Sigmoid colon (tissue), 6 donors: ENCODE measurements at regions not wholly inside any gene's neighbourhood (a gene's known extent, or its start where the extent isn't known, plus 50 kb on each side); places are given as distances from the start of the nearest gene placed in this dataset.
A peak's percentile ranks its signal among the peaks of the same experiment; 100 is the strongest.

Experiments used
- DNase-seq: peaks from one replicate; pipeline ENCODE4 v3.0.0-alpha.2; 2019
- H3K27ac ChIP-seq, 4 donors: fragments of 200-600 bp; sonication (generic); one replicate each; pipeline ENCODE4 v1.5.1; 2016 to 2019; ENCODE audit warnings: mild to moderate bottlenecking in 1 of 4
- H3K27me3 ChIP-seq, 3 donors: fragments of 200-600 bp; sonication (generic); one replicate each; pipeline ENCODE4 v1.5.1; 2019; ENCODE audit warnings: mild to moderate bottlenecking in 1 of 3
- H3K36me3 ChIP-seq, 4 donors: fragments of 200-600 bp; sonication (generic); one replicate each; pipeline ENCODE4 v1.5.1; 2016 to 2019
- H3K4me1 ChIP-seq, 4 donors: fragments of 200-600 bp; sonication (generic); one replicate each; pipeline ENCODE4 v1.5.1; 2017 to 2019
- H3K4me3 ChIP-seq, 4 donors: fragments of 200-600 bp; sonication (generic); one replicate each; pipeline ENCODE4 v1.5.1; 2017 to 2019; ENCODE audit warnings: mild to moderate bottlenecking in 2 of 4, moderate library complexity in 1 of 4
- H3K9me3 ChIP-seq, 4 donors: fragments of 200-600 bp in 3 of 4; sonication (generic) in 3 of 4; one replicate each; pipeline versions ENCODE4 v1.5.1 to v1.6.1; 2013 to 2019
- EP300 ChIP-seq, 4 donors: sonication (generic); formaldehyde crosslinking; IDR thresholded peaks; one replicate each; pipeline ENCODE4 v1.6.1; 2017; ENCODE audit warnings: antibody characterized with exemption in 4 of 4
- POLR2A ChIP-seq, 2 donors: fragments of 450-650 bp; IDR thresholded peaks; one replicate each; pipeline ENCODE4 v1.6.1; 2016; ENCODE audit warnings: antibody characterized with exemption in 2 of 2, mild to moderate bottlenecking in 2 of 2, moderate library complexity in 2 of 2
- POLR2AphosphoS5 ChIP-seq, 4 donors: sonication (generic); formaldehyde crosslinking; IDR thresholded peaks; one replicate each; pipeline ENCODE4 v1.6.1; 2017; ENCODE audit warnings: antibody characterized with exemption in 4 of 4
- WGBS, 2 donors: extraction: QIAGEN DNeasy Blood & Tissue Kit; methylation state at CpG; one replicate each; pipeline ENCODE4 v1.1.7; 2013; 5-methylcytosine and 5-hydroxymethylcytosine counted together
- intact Hi-C: fragments of 100-400 bp; cut with DNase I; formaldehyde crosslinking; loops from one replicate; pipeline ENCODE4 v1.15.1; 2023
- TF ChIP-seq, protein P1 (sequence below), 4 experiments: fragments of 450-650 bp in 3 of 4; fragments of 200-600 bp in 1 of 4; IDR thresholded peaks; one replicate each; pipeline ENCODE4 v1.5.1; 2016 to 2019; ENCODE audit warnings: antibody characterized with exemption in 4 of 4, mild to moderate bottlenecking in 3 of 4, moderate library complexity in 2 of 4
- donor health status: healthy with polysubstance abuse.
- donor health status: healthy.

DNA sequence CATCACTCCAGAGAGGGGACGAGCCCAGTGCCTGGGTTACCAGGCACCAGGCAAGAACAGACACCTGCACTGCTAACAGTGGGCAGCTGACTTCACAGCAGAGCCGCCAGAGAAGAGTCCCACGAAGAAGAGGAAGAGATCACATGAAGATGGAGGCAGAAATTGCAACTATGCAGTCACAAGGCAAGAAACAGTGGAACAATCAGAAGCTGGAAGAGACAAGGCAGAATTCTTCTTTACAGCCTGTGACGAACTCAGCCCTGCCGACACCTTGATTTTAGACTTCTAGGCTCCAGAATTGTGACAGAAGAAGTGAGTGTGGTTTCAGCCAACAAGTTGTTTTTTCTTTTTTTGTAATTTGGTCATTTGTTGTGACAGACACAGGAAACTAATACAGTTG lies 59.2 kb downstream of the IL12A start:
- Histone ChIP-seq H3K36me3 (no peaks in the 10 kb centered on the region), H3K4me3 (no peak overlapping the region), H3K27ac (no peak overlapping the region), H3K9me3 (no peaks in the 10 kb centered on the region), H3K27me3 (no peaks in the 10 kb centered on the region), H3K4me1 (peaks cover 0 to 22% (median 11%) of the 10 kb centered on the region in 4 donors)
- no peak for DNase-seq
- TF ChIP-seq EP300 (IDR thresholded peaks at IDR 0.05) (no peak), POLR2A (IDR thresholded peaks at IDR 0.05) (no peak), POLR2AphosphoS5 (IDR thresholded peaks at IDR 0.05) (no peak)
- TF ChIP-seq, protein P1, sequence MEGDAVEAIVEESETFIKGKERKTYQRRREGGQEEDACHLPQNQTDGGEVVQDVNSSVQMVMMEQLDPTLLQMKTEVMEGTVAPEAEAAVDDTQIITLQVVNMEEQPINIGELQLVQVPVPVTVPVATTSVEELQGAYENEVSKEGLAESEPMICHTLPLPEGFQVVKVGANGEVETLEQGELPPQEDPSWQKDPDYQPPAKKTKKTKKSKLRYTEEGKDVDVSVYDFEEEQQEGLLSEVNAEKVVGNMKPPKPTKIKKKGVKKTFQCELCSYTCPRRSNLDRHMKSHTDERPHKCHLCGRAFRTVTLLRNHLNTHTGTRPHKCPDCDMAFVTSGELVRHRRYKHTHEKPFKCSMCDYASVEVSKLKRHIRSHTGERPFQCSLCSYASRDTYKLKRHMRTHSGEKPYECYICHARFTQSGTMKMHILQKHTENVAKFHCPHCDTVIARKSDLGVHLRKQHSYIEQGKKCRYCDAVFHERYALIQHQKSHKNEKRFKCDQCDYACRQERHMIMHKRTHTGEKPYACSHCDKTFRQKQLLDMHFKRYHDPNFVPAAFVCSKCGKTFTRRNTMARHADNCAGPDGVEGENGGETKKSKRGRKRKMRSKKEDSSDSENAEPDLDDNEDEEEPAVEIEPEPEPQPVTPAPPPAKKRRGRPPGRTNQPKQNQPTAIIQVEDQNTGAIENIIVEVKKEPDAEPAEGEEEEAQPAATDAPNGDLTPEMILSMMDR (IDR thresholded peaks at IDR 0.05): no peak
- WGBS, 2 donors: 68 to 83% methylated on average over 5 of the region's 5 CpGs
- intact Hi-C loops: no loop called here

DNA sequence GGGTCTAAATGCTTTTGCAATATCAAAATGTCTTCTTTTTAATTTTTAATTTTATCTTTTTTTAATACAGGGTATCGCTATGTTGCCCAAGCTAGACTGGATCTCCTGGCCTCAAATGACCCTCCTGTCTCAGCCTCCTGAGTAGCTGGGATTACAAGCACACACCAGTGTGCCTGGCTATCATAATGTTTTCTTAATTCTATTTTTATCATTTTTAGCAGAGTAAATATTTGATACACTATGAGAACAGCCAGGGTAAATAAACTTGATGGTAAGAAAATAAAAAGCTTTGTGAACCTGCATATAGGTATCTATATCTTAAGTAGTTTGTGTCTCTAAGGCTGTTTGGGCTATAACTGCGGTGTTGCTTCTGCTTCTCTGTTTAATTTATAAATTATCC lies 60.4 kb downstream of the IL12A start:
- H3K9me3 ChIP-seq: no peaks in the 10 kb centered on the region
- H3K4me1 ChIP-seq: peaks cover 0 to 22% (median 11%) of the 10 kb centered on the region in 4 donors
- TF ChIP-seq EP300 (IDR thresholded peaks at IDR 0.05): no peak
- no peak for TF ChIP-seq POLR2AphosphoS5 (IDR thresholded peaks at IDR 0.05)
- TF ChIP-seq, protein P1 (IDR thresholded peaks at IDR 0.05): no peak
- TF ChIP-seq POLR2A (IDR thresholded peaks at IDR 0.05): no peak
- no peak for DNase-seq
- H3K27ac ChIP-seq: peak overlapping the region in 1 of 4 donors; percentile 11
- H3K36me3 ChIP-seq: no peaks in the 10 kb centered on the region
- 89 to 90% methylated on average over 2 of the region's 2 CpGs for WGBS, 2 donors
- intact Hi-C loops: no loop called here
- H3K27me3 ChIP-seq: no peaks in the 10 kb centered on the region
- no peak overlapping the region for H3K4me3 ChIP-seq

DNA sequence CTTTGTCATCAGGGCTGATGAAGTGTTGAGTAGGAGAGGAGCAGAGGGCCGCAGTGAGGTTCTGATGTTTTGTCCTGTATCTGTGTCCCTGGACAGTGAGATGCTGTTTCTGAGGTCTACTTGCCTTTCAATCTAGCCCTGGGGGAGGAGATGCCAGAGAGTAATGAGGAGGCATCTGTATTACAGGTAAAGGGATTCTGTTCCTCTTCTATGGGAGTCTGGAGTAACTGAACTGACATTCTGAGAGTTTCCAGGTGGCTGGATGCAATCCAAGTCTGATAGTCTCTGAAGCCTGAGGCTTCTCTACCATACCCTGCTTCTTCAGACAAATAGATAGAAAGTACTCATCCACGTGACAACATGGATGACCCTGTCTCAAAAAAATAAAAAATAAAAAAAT lies 60.9 kb downstream of the IL12A start:
- Histone ChIP-seq H3K36me3 (no peaks in the 10 kb centered on the region), H3K9me3 (no peaks in the 10 kb centered on the region), H3K4me1 (peaks cover 0 to 22% (median 11%) of the 10 kb centered on the region in 4 donors), H3K27ac (peak overlapping the region in 1 of 4 donors; percentile 11), H3K4me3 (no peak overlapping the region), H3K27me3 (no peaks in the 10 kb centered on the region)
- intact Hi-C loops: no loop called here
- WGBS, 2 donors: 80 to 82% methylated on average over 2 of the region's 2 CpGs
- TF ChIP-seq POLR2AphosphoS5 (IDR thresholded peaks at IDR 0.05) (peak in 2 of 4 donors; percentile 53 to 63), EP300 (IDR thresholded peaks at IDR 0.05) (no peak)
- no peak for DNase-seq

DNA sequence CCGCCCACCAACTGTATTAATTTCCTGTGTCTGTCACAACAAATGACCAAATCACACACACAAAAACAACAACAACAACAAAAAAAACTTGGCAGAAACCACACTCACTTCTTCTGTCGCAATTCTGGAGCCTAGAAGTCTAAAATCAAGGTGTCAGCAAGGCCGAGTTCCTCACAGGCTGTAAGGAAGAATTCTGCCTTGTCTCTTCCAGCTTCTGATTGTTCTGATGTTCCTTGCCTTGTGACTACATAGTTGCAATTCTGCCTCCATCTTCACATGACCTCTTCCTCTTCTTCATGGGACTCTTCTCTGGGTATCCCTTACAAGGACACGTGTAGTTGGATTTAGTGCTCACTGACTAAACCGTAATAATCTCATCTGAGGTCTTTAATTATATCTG lies 61.4 kb downstream of the IL12A start:
- no peak overlapping the region for H3K4me3 ChIP-seq
- H3K36me3 ChIP-seq: no peaks in the 10 kb centered on the region
- WGBS, 2 donors: 84 to 88% methylated on average over 5 of the region's 5 CpGs
- H3K27ac ChIP-seq: no peak overlapping the region
- peaks cover 0 to 22% (median 11%) of the 10 kb centered on the region in 4 donors for H3K4me1 ChIP-seq
- intact Hi-C loops: no loop called here
- no peak for DNase-seq
- H3K27me3 ChIP-seq: no peaks in the 10 kb centered on the region
- H3K9me3 ChIP-seq: no peaks in the 10 kb centered on the region
- TF ChIP-seq, protein P1 (IDR thresholded peaks at IDR 0.05): no peak
- no peak for TF ChIP-seq POLR2AphosphoS5 (IDR thresholded peaks at IDR 0.05)
- TF ChIP-seq EP300 (IDR thresholded peaks at IDR 0.05): no peak
- TF ChIP-seq POLR2A (IDR thresholded peaks at IDR 0.05): no peak

DNA sequence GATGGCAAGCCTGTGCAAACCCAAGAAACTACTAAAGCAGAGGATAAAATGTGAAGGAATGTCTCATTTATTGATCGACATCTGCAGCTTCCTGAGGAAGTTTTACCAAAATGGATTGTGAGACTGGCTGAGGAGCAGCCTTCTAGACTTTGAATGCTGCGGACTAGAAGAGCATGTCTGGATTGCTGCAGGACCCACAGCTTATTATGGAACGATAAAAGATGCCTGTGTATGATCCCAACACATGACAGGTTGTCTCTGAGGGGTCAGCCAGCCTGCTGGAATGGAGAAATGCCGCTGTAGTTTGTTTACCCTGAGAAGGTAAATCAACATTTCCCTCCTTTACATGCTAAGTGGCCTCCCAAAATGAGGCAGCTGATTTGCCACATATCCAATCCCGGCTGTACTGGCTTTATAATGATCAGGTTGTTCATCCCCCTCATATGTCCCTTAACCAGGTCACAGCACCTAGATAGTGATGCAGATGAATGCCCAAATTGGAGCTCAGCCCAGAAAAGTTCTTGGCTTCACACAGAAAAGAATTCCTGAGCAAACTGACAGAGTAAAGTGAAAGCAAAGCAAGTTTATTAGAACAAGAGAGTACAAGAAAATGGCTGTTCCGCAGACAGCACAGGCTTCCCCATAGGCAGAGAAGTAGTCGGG lies 63.9 kb downstream of the IL12A start:
- Histone ChIP-seq H3K4me1 (peaks cover 0 to 22% (median 11%) of the 10 kb centered on the region in 4 donors), H3K27me3 (no peaks in the 10 kb centered on the region), H3K9me3 (no peaks in the 10 kb centered on the region), H3K4me3 (peak overlapping the region in 3 of 4 donors; percentile 23 to 36 (median 30)), H3K27ac (peak overlapping the region in 3 of 4 donors; percentile 49 to 61 (median 56)), H3K36me3 (no peaks in the 10 kb centered on the region)
- WGBS, 2 donors: 80 to 84% methylated on average over 7 of the region's 7 CpGs
- intact Hi-C loops: no loop called here
- TF ChIP-seq POLR2AphosphoS5 (IDR thresholded peaks at IDR 0.05): no peak
- TF ChIP-seq, protein P1 (IDR thresholded peaks at IDR 0.05): no peak
- TF ChIP-seq EP300 (IDR thresholded peaks at IDR 0.05): no peak
- no peak for TF ChIP-seq POLR2A (IDR thresholded peaks at IDR 0.05)
- DNase-seq: no peak
